HG03139 (cell line): ENCODE measurements at regions not wholly inside any gene's neighbourhood (a gene's known extent, or its start where the extent isn't known, plus 50 kb on each side); places are given as distances from the start of the nearest gene placed in this dataset.

Experiments used
- ATAC-seq: cut with Tn5 transposase; IDR thresholded peaks from one replicate; pipeline ENCODE4 v1.9.1; 2021; ENCODE audit not compliant: unreplicated experiment

DNA sequence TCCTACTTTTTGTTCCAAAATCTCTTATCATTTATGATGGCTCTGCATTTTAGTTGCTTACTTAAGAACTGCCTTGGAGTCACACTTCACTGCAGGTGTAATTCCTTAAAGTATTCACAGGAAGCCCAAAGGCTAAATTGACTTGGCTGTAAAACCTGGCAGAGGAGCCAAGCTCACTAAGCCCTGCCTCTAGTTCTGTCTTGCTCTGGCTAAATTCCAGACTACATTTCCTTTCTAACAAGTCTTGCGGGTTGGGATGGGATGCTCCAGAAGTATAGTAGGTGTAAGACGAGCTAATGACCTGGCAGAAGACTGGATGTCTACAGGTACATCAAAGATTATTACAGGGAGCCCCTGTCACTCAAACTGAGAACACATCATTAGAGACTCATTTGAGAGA is 924.0 kb upstream of the INTU start:
- no peak for ATAC-seq

DNA sequence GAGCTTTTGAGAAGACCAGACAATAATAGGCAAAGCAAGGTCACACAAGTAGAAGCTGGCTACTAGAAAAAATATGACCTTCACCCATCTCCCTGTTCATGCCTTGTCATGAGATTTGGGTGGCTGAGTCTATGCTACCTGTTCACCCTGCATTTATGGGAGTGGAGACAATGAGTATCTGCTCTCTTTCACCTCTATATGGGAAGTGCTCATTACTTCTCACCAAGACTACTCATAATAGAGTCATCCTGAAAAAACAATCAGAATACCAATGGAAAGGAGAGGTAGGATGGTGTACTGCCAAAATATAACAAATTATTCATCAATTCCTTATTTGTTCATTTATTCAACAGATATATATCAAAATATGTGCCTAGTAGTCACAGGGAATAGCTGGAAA is 921.8 kb upstream of the INTU start:
- ATAC-seq = no peak

DNA sequence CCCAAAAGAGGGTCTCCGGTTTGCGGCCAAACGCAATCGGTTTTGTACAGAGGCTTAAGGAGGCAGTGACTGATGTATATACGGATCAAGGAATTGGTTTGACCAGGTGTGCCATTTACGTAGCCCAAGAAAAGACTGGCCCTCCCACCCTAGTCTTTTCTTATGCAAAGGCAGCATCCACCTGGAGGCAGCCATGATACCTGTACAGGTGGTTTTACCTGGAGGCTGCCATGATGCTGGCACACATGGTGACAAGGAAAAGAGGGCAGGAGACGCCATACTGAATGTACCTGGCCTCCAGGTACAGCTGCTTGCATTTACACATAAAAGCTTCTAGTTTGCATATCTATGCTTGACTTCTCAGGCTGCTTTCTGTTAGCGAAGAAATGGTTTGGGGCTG is 917.7 kb upstream of the INTU start:
- no peak for ATAC-seq

DNA sequence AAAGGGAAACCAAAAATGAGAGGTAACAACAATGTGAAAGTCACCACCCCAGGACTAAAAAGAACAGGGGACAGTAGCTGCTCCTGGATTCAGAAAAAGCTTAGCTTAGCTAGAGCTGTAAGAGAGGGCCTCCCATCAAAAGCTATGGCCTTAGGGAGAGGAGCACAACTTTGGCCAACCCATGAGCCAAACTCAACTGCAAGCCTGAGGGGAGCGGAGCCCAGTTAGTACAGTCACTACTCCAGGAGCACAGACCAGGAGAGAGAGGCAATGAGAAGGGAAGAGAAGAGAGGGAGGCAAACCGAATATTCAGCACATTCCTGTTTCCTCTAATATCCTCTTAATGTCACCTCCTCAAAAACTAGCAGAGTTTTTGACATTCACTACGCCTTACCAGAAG is 917.1 kb upstream of the INTU start:
- no peak for ATAC-seq

DNA sequence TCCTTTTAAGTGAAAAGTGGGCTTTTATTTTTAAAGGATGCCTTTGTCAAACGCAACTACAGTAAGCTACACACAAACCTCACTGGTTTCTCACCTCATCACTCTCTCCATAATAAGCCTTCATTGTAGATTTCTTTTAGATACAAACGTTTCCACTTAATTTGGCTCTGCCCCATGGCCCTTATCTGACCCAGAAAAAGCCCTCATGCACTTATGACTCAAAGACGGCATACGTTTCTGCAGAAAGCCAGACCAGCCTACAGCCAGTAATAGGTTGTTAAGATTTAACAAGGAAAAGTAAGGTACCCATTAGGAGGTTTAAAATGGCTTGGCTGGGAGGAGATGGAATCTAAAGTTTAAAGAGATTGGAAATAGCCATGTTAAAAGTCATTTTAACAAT is 914.6 kb upstream of the INTU start:
- ATAC-seq = no peak

DNA sequence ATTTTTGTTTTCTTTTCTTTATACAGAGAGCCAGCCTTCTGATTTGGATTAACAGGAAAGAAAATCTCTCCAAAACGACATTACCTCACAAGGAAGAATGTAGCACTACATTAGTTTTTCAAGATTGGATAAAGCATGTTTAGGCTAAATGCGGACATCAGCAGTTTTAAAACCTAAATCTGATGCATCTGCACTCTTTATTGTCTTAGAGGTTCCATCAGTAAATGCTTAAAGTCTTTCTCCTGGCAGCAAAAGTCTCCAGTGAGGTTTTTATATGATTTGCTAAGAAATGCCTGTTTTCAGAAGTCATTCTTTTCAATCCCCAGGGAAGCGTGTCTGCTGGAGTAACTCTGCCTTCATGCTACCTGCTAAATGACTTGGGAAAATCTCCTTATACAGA is 912.9 kb upstream of the INTU start:
- ATAC-seq = no peak

DNA sequence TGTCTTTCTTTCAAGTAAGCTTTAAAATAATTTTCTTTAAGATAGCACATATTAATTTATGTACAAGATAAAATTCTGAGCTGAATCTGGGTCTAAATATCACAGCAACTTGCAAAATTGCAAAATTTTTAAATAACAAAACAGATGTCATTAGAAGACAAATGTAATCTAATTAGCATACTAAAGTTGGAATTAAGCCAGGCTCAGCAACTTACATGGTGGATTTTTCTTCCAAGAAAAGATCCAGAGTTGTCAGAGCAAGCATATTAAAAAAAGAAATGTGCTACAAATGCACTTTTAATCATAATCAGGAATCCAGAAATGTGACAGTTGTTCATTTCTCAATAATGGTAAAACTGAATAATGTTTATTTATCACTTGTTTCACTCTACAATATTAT is 906.9 kb upstream of the INTU start:
- ATAC-seq = no peak

DNA sequence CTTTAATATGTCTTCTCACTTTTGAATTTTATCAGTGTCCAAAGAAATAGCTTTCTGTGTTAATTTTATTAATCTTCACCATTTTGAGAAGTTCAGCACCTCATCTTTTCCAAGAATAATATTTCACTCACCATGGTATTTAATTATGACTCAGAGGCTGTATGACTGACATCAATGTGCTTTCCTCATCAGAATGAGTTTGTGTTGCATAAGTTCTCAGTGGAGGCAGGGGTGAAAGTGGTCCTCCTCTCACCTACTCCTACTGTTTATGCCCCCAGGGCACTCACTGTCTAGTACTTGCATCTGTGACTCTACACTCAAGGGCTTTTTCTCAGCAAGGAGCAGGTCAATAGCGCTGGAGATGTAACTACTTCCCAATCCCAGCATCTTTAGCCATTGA is 905.3 kb upstream of the INTU start:
- no peak for ATAC-seq

DNA sequence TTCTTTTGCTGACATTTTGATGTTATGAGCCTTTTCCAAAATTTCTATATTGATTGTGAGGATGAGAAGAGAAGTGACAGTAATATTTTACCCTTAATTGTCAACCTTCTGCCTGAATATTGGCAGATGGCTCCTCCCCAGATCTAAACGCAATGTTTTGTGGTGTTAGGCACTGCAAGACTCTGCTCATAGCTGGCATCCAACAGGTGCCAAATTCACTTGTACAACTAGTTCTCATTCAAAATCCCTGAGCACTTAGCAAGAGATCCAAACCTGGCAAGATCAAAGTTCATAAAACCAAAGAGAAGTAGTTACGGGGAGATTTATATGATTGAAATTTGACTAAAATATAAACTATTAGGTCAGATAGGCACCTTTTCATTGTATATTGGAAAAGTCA is 901.7 kb upstream of the INTU start:
- no peak for ATAC-seq

DNA sequence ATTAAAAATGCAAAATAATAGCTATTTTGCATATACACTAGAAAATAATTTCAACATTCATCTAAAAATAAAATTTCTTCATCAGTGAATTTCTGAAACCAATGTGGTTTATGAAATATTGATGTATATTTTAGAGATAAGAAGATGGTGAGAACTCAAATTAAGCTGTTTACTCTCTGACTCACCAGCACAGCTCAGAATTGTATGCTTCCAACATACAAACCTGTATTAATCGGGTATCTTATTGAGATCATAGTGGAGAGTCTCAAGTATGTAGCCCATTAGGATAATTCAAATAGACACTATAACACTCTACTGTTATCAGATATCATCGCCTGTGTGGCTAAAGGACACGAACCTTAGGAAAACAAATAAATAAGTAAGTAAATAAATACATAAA is 899.5 kb upstream of the INTU start:
- no peak for ATAC-seq

DNA sequence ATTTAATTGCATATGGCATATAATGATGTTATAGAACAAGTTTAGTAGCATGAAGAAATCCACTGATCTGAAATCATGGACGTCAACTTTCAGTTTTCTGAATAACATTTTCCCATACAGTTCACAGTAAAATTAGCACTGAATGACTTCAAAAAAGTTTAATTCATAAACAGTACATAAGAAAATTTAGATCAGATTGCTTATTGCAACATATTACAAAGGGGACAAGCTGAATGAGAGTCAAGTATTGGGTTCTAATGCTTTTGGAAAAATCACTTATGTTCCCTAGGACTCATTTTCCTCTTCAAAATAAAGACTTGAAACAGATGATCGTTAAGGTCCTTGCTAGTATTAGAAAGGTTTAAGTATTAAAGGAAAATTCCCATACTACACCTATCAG is 898.3 kb upstream of the INTU start:
- ATAC-seq = no peak

DNA sequence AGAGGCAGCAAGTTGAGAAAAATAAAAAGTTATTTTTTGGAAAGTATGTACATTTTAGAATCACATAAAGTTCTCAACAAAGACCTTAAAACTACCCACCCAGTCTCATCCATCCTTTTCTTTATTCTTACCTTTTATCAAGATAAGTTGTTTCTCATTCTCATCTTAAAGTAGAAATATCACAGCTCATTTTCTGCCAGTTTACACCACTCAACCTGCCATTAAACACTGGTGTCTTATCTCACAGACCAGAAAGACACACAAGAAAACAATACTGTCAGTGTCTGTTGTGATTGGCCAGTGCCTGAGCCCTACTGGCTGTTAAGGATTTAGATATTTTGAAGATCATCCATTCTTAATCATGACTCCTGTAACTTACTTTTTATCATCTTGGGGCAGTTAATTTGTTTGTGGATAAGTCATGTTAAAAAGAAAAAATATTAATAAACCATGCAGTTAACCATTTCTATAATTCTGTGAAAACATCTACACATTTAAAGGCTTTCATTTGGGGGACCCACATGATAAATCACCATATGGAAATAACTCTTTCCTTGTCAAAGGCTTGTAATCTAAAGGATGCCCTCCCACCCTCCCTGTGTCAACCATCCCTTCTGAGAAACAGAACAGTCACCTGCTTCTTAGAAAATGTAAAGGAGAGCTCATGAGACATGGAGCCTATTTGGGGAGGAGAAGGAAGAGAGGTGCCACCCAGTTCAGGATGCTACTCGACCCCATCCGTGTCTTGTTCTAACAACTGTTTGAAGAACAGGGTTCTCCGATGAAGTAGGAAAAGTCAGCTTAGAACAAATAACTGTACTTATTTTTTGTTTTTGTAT is 897.2 kb upstream of the INTU start:
- ATAC-seq = no peak

DNA sequence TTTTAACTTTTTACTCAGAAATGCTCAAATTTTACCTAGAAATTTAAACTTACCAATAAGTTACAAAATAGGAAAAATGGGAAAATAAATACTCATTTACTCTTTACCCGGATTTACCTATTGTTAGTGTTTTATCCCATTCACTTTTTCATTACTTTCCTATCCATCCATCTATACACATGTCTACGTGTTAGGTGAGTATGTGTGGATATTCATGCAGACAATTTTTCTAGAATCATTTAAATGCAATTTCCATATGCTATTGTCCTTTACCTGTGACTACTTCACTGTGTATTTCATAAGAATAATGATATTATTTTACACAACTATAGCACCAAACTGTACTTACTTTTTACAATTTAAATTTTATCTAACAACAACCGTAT is 896.6 kb upstream of the INTU start:
- ATAC-seq = no peak

DNA sequence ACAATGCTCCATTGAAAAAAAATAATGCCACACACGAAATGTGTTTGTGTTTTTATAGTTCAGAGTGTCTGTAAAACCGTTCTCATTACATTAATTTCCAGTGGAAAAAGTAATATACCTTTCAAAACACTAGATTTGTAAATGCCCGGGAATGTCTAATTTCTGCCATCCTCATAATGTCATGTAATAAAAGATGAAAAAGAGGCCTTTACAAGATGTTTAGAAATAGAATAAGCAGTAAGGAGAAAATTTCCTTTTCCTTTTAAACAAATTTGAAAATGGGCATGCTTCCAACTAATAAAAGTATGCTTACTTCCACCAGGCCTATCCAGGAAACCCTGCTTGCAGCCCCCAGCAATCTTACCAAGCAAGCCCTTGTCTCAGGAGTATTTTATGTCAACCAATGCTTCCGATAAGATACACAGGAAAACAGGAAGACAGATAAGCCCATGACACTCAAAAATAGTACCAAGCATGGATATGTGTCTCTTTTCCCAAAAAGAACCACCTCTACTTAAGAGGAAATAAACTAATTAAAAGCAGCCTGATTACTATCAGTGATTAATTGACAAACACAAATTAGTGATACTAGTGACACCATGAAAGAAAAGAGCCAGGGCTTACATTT is 894.7 kb upstream of the INTU start:
- no peak for ATAC-seq

DNA sequence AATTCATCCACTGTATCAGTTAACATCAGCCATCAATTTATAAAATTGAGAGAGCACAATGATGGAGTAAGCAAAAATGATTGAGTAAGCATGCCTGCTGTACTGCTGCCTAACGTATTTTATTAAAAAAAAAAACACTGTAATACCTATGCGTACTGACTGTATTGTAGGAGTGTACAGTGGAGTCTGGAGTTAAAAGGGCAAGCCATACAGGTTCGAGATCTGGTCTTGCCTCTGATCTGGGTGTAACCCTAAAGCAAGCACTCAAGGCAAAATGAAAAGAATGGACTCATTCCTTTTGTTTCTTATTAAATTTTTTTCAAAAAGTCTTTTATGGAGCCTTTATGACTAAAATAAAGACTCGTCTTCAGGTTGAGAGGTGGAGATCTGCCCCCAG is 894.2 kb upstream of the INTU start:
- no peak for ATAC-seq

DNA sequence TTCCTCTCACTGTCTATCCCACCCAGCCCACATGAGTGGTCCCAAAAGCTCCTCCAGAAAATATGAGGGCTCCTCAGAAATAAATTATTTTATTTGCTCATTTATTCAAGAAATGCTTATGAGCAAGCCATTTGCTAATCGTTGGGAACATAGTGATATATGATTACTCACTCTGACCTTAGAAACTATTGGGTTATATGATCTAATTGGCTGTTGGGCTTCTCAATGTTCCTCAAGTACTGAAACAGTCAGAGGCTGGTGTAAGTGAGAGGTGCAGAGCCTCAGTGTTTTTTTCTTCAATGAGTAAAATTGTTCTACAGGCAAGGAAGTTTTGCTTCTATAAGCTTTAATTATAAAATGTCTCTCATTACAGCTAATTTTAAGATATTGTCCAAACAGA is 893.8 kb upstream of the INTU start:
- no peak for ATAC-seq

DNA sequence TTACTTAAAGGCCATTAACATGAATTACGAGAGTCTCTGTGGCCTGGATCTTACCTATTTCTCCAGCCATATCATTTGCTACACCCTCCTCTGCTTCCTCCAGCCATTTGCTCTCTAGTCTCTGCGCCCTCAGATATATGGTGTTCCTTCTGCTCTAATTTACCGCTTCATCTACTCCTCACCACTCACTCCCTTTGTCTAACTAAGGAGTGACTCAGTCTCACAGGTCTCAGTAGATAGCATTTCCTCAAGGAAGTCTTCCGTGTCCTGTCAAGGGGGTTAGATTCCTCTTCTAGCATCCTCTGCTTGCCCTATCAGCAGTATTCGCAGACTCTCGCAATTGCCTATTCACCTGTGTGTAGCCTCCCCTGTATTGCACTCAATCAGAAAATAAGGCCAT is 892.1 kb upstream of the INTU start:
- ATAC-seq = no peak

DNA sequence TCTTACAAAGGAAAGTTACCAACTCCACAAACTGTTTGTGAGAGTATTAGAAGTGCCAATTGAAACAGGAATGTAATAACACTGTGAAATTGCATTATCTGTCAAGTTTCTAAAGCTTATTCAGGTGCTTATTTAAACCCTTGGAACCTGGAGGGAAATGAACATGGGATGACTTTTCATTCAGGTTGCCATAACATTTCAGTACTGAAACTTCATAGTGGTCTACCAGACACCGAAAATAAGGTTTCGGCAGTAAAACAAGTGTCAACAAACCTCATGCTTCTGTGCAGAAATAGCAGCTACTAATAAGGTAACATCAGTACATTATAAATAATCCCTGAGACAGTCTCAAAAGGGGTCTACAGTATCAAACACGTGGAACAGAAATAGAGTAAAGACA is 890.7 kb upstream of the INTU start:
- ATAC-seq = no peak

DNA sequence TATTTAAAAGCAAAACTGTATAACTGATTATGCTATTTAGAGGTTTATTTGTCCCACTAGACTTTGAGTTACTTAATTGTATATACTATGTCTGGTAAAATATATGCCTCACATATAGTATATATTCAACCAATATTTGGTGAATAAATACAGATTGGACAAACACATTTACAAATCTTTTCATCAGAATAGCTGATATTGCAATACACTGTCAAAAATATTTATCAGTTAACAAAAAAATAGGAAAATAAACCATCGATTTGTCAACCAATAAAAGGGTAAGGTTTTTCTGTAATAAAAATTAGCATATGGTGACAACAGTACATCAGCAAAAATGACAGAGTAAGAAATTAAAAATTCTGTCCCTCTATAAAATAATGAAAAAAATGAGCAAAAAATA is 889.9 kb upstream of the INTU start:
- ATAC-seq = no peak

DNA sequence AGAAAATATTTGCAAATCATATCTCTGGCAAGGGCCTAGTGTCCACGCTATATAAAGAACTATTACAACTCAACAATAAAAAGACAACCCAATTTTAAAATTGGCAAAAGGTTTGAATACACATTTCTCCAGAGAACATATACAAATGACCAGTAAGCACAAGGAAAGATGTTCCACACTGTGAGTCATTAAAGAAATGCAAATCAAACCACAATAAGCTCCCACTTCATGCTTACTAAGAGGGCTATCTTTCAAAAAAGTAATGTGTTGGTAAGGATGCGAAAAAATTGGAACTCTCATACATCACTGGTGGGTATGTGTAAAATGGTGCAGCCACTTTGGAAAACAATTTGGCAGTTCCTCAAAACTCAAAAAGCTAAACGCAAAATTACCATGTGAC is 884.0 kb upstream of the INTU start:
- no peak for ATAC-seq

DNA sequence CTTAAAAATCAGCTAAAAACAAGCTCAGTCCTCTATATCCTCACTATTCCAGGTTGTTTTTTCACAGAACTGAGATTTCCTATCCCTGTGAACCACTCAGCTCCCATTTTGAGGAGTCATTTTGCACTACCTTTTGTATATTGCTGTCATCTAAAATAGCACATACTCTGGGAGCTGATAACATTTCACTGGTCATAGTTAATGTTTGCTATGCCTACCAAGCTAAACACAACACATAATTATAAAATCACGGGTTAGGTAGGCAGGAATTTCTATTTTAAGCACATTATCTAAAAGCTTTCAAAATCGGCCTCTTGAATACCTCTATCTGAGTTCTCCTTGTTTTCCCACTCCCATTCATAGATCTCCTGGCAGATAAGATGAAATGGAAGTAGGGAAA is 882.0 kb upstream of the INTU start:
- ATAC-seq = no peak

DNA sequence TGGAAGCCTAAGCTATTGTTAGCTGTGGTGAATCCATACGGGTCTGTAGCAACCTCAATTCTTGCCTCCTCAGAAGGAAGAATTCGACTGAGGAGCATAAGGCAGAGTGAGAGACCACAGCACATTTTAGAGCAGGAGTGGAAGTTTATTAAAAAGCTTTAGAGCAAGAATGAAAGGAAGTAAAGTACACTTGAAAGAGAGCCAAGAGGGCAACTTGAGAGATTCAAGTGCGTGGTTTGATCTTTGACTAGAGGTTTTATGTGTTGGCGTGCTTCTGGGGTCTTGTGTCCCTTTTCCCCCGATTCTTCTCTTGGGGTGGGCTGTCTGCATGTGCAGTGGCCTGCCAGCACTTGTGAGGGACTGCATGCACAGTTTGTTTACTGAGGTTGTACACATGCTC is 880.6 kb upstream of the INTU start:
- no peak for ATAC-seq

DNA sequence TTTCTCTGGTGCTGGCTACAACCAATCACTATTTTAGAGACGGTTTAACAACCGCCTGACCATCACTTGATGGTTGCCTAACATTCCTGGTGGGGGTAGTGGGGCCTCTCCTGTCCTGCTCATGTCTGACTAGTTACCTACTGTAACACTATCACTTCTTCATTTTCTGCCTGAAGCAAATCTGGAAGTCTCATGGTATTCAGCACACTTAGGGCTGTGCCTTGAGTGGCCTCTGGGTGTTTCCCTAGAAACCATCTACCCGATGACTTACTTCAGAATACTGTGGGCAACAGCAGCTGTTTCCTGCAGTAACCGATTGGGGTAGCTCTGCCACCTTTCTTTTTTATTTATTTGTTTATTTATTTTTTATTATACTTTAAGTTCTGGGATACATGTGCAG is 880.1 kb upstream of the INTU start:
- ATAC-seq = no peak
